ENCODE measurements at regions not wholly inside any gene's neighbourhood (a gene's known extent, or its start where the extent isn't known, plus 50 kb on each side); places are given as distances from the start of the nearest gene placed in this dataset.

GRCh38 chr5:75848077-75848476 lies 130.8 kb upstream of the POC5 start:
- intact Hi-C loops (cut with DNase I; ENCODE audit: low total_unique reads) = no loop called here
- Histone ChIP-seq H3K4me3 (no peak overlapping the region), H3K9me3 (no peaks in the 10 kb centered on the region), H3K36me3 (no peaks in the 10 kb centered on the region), H3K4me1 (peaks cover 0 to 20% (median 8%) of the 10 kb centered on the region in 6 donors), H3K27ac (no peak overlapping the region), H3K27me3 (replicated peaks in 1 of 7) (no peaks in the 10 kb centered on the region)
- TF ChIP-seq POLR2AphosphoS5 (IDR thresholded peaks at IDR 0.05) = no peak
- no peak for TF ChIP-seq CTCF (IDR thresholded peaks at IDR 0.05 in 8 of 11, conservative IDR thresholded peaks at IDR 0.05 in 3 of 11)
- TF ChIP-seq POLR2A (IDR thresholded peaks at IDR 0.05) = no peak
- no peak for DNase-seq
- 64 to 89% (median 85%) methylated on average over 1 of the region's 1 CpG for WGBS, 5 donors

DNA sequence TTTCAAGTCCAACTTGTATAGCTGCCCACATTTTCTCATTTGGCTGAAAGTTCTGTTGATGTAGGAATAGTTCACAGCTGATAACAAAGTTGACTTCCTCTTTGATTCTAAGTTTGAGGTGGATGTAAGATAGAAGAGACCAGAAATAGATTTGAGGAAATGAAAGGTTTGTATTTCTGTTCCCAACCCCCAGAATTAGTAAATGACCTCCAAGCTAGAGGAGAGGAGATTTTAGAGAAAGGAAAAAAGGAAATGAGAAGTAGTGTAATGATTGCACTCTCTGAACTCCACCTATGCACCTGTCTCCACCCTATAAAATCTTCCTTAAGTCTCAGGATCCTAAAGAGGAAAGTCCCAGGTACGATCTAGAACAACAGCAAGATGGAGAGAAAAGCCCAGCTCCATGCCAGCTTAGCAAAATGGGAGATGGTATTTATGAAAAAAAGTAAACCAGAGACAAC lies 130.4 kb upstream of the POC5 start:
- intact Hi-C loops (cut with DNase I; ENCODE audit: low total_unique reads) = no loop called here
- Histone ChIP-seq H3K27ac (no peak overlapping the region), H3K4me3 (no peak overlapping the region), H3K9me3 (no peaks in the 10 kb centered on the region), H3K27me3 (replicated peaks in 1 of 7) (no peaks in the 10 kb centered on the region), H3K4me1 (peaks cover 0 to 20% (median 8%) of the 10 kb centered on the region in 6 donors), H3K36me3 (no peaks in the 10 kb centered on the region)
- WGBS, 5 donors = 39 to 78% (median 63%) methylated on average over 1 of the region's 1 CpG
- DNase-seq = no peak
- no peak for TF ChIP-seq POLR2A (IDR thresholded peaks at IDR 0.05)

GRCh38 chr5:75844301-75844700 lies 127.1 kb upstream of the POC5 start:
- no peak overlapping the region for H3K4me3 ChIP-seq
- DNase-seq = no peak
- no peak overlapping the region for H3K27ac ChIP-seq
- no peaks in the 10 kb centered on the region for H3K27me3 ChIP-seq (replicated peaks in 1 of 7)
- H3K36me3 ChIP-seq = no peaks in the 10 kb centered on the region
- peaks cover 0 to 20% (median 8%) of the 10 kb centered on the region in 6 donors for H3K4me1 ChIP-seq
- WGBS, 5 donors = 88 to 97% (median 90%) methylated on average over 2 of the region's 2 CpGs
- no peaks in the 10 kb centered on the region for H3K9me3 ChIP-seq
- no peak for TF ChIP-seq CTCF (IDR thresholded peaks at IDR 0.05 in 8 of 11, conservative IDR thresholded peaks at IDR 0.05 in 3 of 11)
- intact Hi-C loops (cut with DNase I; ENCODE audit: low total_unique reads) = no loop called here

DNA sequence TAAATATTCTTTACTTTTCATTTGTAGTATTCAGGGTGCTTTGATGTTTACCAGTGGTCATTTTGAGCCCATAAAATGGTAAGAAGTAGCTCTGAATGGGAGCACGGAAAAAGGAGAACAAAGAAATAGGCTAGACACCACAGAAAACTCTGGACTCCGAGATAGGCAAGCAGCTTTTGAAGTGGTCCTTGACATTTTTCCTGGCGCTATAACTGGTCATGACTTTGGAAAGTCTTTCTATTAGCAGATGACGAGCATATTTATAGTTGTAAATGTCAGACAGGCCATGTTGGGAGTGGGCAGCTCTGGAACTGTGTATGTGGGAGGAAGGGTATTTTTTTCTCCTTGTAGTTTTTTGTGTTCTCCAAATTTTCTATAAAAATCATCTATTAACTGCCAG lies 126.1 kb upstream of the POC5 start:
- 47 to 74% (median 54%) methylated on average over 4 of the region's 4 CpGs for WGBS, 5 donors
- intact Hi-C loops (cut with DNase I; ENCODE audit: low total_unique reads) = no loop called here
- no peaks in the 10 kb centered on the region for H3K36me3 ChIP-seq
- no peaks in the 10 kb centered on the region for H3K9me3 ChIP-seq
- no peak overlapping the region for H3K27ac ChIP-seq
- peaks cover 0 to 19% (median 8%) of the 10 kb centered on the region in 6 donors for H3K4me1 ChIP-seq
- no peak for DNase-seq
- H3K27me3 ChIP-seq (replicated peaks in 1 of 7) = no peaks in the 10 kb centered on the region
- TF ChIP-seq POLR2AphosphoS5 (IDR thresholded peaks at IDR 0.05) (no peak), CTCF (IDR thresholded peaks at IDR 0.05 in 8 of 11, conservative IDR thresholded peaks at IDR 0.05 in 3 of 11) (no peak), POLR2A (IDR thresholded peaks at IDR 0.05) (no peak)
- H3K4me3 ChIP-seq = no peak overlapping the region

GRCh38 chr5:75839547-75839946 lies 122.3 kb upstream of the POC5 start:
- no peak overlapping the region for H3K27ac ChIP-seq
- no peaks in the 10 kb centered on the region for H3K27me3 ChIP-seq (replicated peaks in 1 of 7)
- H3K4me3 ChIP-seq = no peak overlapping the region
- TF ChIP-seq POLR2AphosphoS5 (IDR thresholded peaks at IDR 0.05) = no peak
- no peak for TF ChIP-seq POLR2A (IDR thresholded peaks at IDR 0.05)
- TF ChIP-seq CTCF (IDR thresholded peaks at IDR 0.05 in 8 of 11, conservative IDR thresholded peaks at IDR 0.05 in 3 of 11) = no peak
- DNase-seq = no peak
- no peaks in the 10 kb centered on the region for H3K4me1 ChIP-seq
- intact Hi-C loops (cut with DNase I; ENCODE audit: low total_unique reads) = no loop called here
- H3K9me3 ChIP-seq = no peaks in the 10 kb centered on the region
- no peaks in the 10 kb centered on the region for H3K36me3 ChIP-seq
- WGBS, 5 donors = 81 to 100% (median 88%) methylated on average over 1 of the region's 1 CpG
